BE2C (cell line): ENCODE measurements at regions not wholly inside any gene's neighbourhood (a gene's known extent, or its start where the extent isn't known, plus 50 kb on each side); places are given as distances from the start of the nearest gene placed in this dataset.

Source experiments
- DNase-seq: peaks from one replicate; pipeline ENCODE4 v3.0.0-alpha.2; 2020
- H3K27me3 ChIP-seq: fragments of 250-450 bp; sonication (Bioruptor Pico); 2 replicates; pipeline ENCODE4 v1.5.1; 2020; ENCODE audit warnings: mild to moderate bottlenecking
- H3K36me3 ChIP-seq: fragments of 250-450 bp; sonication (Bioruptor Pico); 2 replicates; pipeline ENCODE4 v1.5.1; 2020; ENCODE audit warnings: mild to moderate bottlenecking
- H3K4me1 ChIP-seq: fragments of 250-450 bp; sonication (Bioruptor Pico); 2 replicates; pipeline ENCODE4 v1.5.1; 2020
- H3K4me3 ChIP-seq: 2 replicates; pipeline ENCODE4 v1.5.1; 2011; ENCODE audit warnings: low read depth, low read length
- H3K9me3 ChIP-seq: fragments of 250-450 bp; sonication (Bioruptor Pico); 2 replicates; pipeline ENCODE4 v1.5.1; 2020
- CTCF ChIP-seq: IDR thresholded peaks from 2 replicates; pipeline ENCODE4 v1.5.1; 2012; ENCODE audit warnings: mild to moderate bottlenecking, low read depth, low read length

GRCh38 chr14:99067141-99067920 is 204.7 kb downstream of the BCL11B start:
- no peak overlapping the region for H3K4me3 ChIP-seq
- no peaks in the 10 kb centered on the region for H3K36me3 ChIP-seq
- H3K4me1 ChIP-seq, result no peaks in the 10 kb centered on the region
- no peaks in the 10 kb centered on the region for H3K27me3 ChIP-seq
- no peak for DNase-seq
- no peak for TF ChIP-seq CTCF
- no peaks in the 10 kb centered on the region for H3K9me3 ChIP-seq

GRCh38 chr14:99067927-99068326 is 204.1 kb downstream of the BCL11B start:
- no peaks in the 10 kb centered on the region for H3K27me3 ChIP-seq
- no peaks in the 10 kb centered on the region for H3K36me3 ChIP-seq
- H3K4me1 ChIP-seq, result no peaks in the 10 kb centered on the region
- TF ChIP-seq CTCF, result no peak
- DNase-seq, result no peak
- no peak overlapping the region for H3K4me3 ChIP-seq
- no peaks in the 10 kb centered on the region for H3K9me3 ChIP-seq

- no peak for TF ChIP-seq CTCF
- Histone ChIP-seq H3K4me1 (no peaks in the 10 kb centered on the region), H3K36me3 (no peaks in the 10 kb centered on the region), H3K4me3 (no peak overlapping the region), H3K27me3 (no peaks in the 10 kb centered on the region), H3K9me3 (no peaks in the 10 kb centered on the region)
- DNase-seq, result no peak
Measured at GRCh38 chr14:99069946-99070345, 202.1 kb downstream of the BCL11B start.

GRCh38 chr14:99072433-99072832 is 199.6 kb downstream of the BCL11B start:
- Histone ChIP-seq H3K9me3 (no peaks in the 10 kb centered on the region), H3K36me3 (no peaks in the 10 kb centered on the region), H3K27me3 (no peaks in the 10 kb centered on the region), H3K4me1 (no peaks in the 10 kb centered on the region), H3K4me3 (no peak overlapping the region)
- DNase-seq, result no peak
- TF ChIP-seq CTCF, result no peak

- Histone ChIP-seq H3K36me3 (no peaks in the 10 kb centered on the region), H3K4me3 (no peak overlapping the region), H3K4me1 (no peaks in the 10 kb centered on the region), H3K9me3 (no peaks in the 10 kb centered on the region), H3K27me3 (no peaks in the 10 kb centered on the region)
- no peak for TF ChIP-seq CTCF
- DNase-seq, result no peak
Measured at GRCh38 chr14:99072956-99073355, 199.0 kb downstream of the BCL11B start.

- DNase-seq, result no peak
- H3K36me3 ChIP-seq, result no peaks in the 10 kb centered on the region
- H3K27me3 ChIP-seq, result no peaks in the 10 kb centered on the region
- no peak for TF ChIP-seq CTCF
- H3K9me3 ChIP-seq, result no peaks in the 10 kb centered on the region
- no peaks in the 10 kb centered on the region for H3K4me1 ChIP-seq
- H3K4me3 ChIP-seq, result no peak overlapping the region
Measured at GRCh38 chr14:99073431-99073830, 198.6 kb downstream of the BCL11B start.
